HepG2 (cell line): ENCODE measurements at regions not wholly inside any gene's neighbourhood (a gene's known extent, or its start where the extent isn't known, plus 50 kb on each side); places are given as distances from the start of the nearest gene placed in this dataset.

Experiments used
- CEBPB ChIP-seq: IDR thresholded peaks from 2 replicates; pipeline ENCODE4 v1.6.1; 2011; ENCODE audit warnings: low read depth, low read length, improper control_type of control experiment, borderline replicate concordance
- RNF2 ChIP-seq: fragments of 450-650 bp; conservative IDR thresholded peaks from 2 replicates; pipeline ENCODE4 v1.6.1; 2016; ENCODE audit warnings: low read depth
- TEF ChIP-seq: sonication (generic); formaldehyde crosslinking; IDR thresholded peaks from 2 replicates; pipeline ENCODE4 v1.5.0; 2020; ENCODE audit warnings: missing genetic modification reagents
- ZNF580 ChIP-seq: IDR thresholded peaks from 2 replicates; pipeline ENCODE4 v1.6.1; 2016; ENCODE audit warnings: low read depth, borderline replicate concordance

DNA sequence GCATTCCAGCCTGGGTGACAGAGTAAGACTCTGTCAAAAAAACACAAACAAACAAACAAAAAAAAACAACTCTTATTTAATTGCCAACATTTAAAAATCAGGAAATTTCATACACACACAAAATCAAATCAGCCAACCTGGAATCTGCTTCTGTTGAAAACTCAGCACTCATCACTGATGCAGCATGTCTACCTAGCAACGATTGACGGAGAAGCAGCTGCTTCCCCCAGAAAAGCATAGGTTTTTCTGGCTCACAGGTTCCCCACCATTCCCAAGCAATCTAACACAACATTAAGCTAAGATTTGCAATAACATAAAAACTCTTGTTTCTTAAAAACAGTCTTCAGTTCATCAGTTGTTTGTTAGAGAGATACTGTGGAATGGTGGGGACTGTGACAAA is 143.6 kb downstream of the DHX15 start:
- TF ChIP-seq CEBPB (no peak), RNF2 (no peak), TEF (CRISPR knock-in tag) (no peak), ZNF580 (CRISPR knock-in tag) (no peak)
